Astrocyte (in vitro differentiated cells and primary cell): ENCODE measurements at regions not wholly inside any gene's neighbourhood (a gene's known extent, or its start where the extent isn't known, plus 50 kb on each side); places are given as distances from the start of the nearest gene placed in this dataset.

Source experiments
- DNase-seq: peaks from one replicate; pipeline ENCODE4 v3.0.0-alpha.2; 2010; ENCODE audit warnings: low read depth
- FAIRE-seq: peaks from 2 replicates; lab custom pipeline; 2011; peaks lifted over from hg19 to GRCh38; lab: Jason Lieb, UNC
- H2AFZ ChIP-seq: 2 replicates; pipeline ENCODE4 v1.6.0; 2012; ENCODE audit warnings: low read depth, low read length, inconsistent platforms
- H3K27ac ChIP-seq: 2 replicates; pipeline ENCODE4 v1.5.1; 2011; ENCODE audit warnings: low read depth, low read length, inconsistent platforms
- H3K27me3 ChIP-seq: 2 replicates; pipeline ENCODE4 v1.6.0; 2011; ENCODE audit warnings: low read length, inconsistent platforms; ENCODE audit not compliant: insufficient read depth
- H3K36me3 ChIP-seq: 2 replicates; pipeline ENCODE4 v1.5.1; 2011; ENCODE audit warnings: low read length, inconsistent platforms; ENCODE audit not compliant: insufficient read depth
- H3K4me1 ChIP-seq: 2 replicates; pipeline ENCODE4 v1.5.1; 2011; ENCODE audit warnings: low read length, inconsistent platforms; ENCODE audit not compliant: insufficient read depth
- H3K4me2 ChIP-seq: 2 replicates; pipeline ENCODE4 v1.6.0; 2012; ENCODE audit warnings: low read length, inconsistent platforms
- H3K4me3 ChIP-seq: 2 replicates; pipeline ENCODE4 v1.5.1; 2011; ENCODE audit warnings: low read depth, mild to moderate bottlenecking, low read length, inconsistent platforms; ENCODE audit not compliant: insufficient read depth
- H3K79me2 ChIP-seq: 2 replicates; pipeline ENCODE4 v1.6.0; 2012; ENCODE audit warnings: mild to moderate bottlenecking, low read length, inconsistent platforms; ENCODE audit not compliant: insufficient read depth
- H3K9ac ChIP-seq: 2 replicates; pipeline ENCODE4 v1.6.0; 2012; ENCODE audit warnings: mild to moderate bottlenecking, low read length, inconsistent platforms
- H3K9me3 ChIP-seq: 2 replicates; pipeline ENCODE4 v1.5.1; 2012; ENCODE audit warnings: low read depth, mild to moderate bottlenecking, low read length, inconsistent platforms; ENCODE audit not compliant: insufficient read depth
- H4K20me1 ChIP-seq: 2 replicates; pipeline ENCODE4 v1.6.0; 2012; ENCODE audit warnings: low read length, inconsistent platforms; ENCODE audit not compliant: insufficient read depth
- H3K27ac Mint-ChIP-seq: one replicate; pipeline ENCODE4 v1.8.0; 2021; ENCODE audit warnings: mild to moderate bottlenecking, mixed read lengths; ENCODE audit not compliant: unreplicated experiment
- H3K27me3 Mint-ChIP-seq: one replicate; pipeline ENCODE4 v1.8.0; 2021; ENCODE audit warnings: low read depth, mixed read lengths; ENCODE audit not compliant: unreplicated experiment
- H3K36me3 Mint-ChIP-seq: one replicate; pipeline ENCODE4 v1.8.0; 2021; ENCODE audit warnings: low read depth, mixed read lengths; ENCODE audit not compliant: unreplicated experiment
- H3K4me1 Mint-ChIP-seq: one replicate; pipeline ENCODE4 v1.8.0; 2021; ENCODE audit warnings: low read depth, mixed read lengths; ENCODE audit not compliant: unreplicated experiment
- H3K4me3 Mint-ChIP-seq: one replicate; pipeline ENCODE4 v1.8.0; 2021; ENCODE audit warnings: mild to moderate bottlenecking, moderate library complexity, mixed read lengths; ENCODE audit not compliant: unreplicated experiment
- H3K9me3 Mint-ChIP-seq: one replicate; pipeline ENCODE4 v1.8.0; 2021; ENCODE audit warnings: mild to moderate bottlenecking, mixed read lengths; ENCODE audit not compliant: unreplicated experiment
- CTCF ChIP-seq: IDR thresholded peaks from 2 replicates; pipeline ENCODE4 v1.5.1; 2011; ENCODE audit warnings: low read depth, mild to moderate bottlenecking, inconsistent platforms, low read length, moderate library complexity; ENCODE audit not compliant: insufficient read depth
- EZH2 ChIP-seq: IDR thresholded peaks from 2 replicates; pipeline ENCODE4 v1.6.1; 2012; ENCODE audit warnings: mild to moderate bottlenecking, low read length, inconsistent platforms; ENCODE audit not compliant: insufficient read depth

GRCh38 chr10:20620981-20621380, 276.1 kb downstream of the NEBL start:
- no peaks in the 10 kb centered on the region for H3K36me3 Mint-ChIP-seq
- H3K27ac Mint-ChIP-seq, result no peak overlapping the region
- TF ChIP-seq CTCF, result no peak
- TF ChIP-seq EZH2, result no peak
- H3K4me2 ChIP-seq, result no peak overlapping the region
- no peaks in the 10 kb centered on the region for H3K27me3 ChIP-seq
- no peaks in the 10 kb centered on the region for H3K27me3 Mint-ChIP-seq
- H3K79me2 ChIP-seq, result no peaks in the 10 kb centered on the region
- H3K4me1 ChIP-seq, result no peaks in the 10 kb centered on the region
- H2AFZ ChIP-seq, result no peak overlapping the region
- DNase-seq (no peak), FAIRE-seq (no peak)
- H3K9ac ChIP-seq, result no peak overlapping the region
- H3K9me3 ChIP-seq, result no peaks in the 10 kb centered on the region
- no peak overlapping the region for H3K4me3 ChIP-seq
- H3K4me1 Mint-ChIP-seq, result no peaks in the 10 kb centered on the region
- H3K36me3 ChIP-seq, result no peaks in the 10 kb centered on the region
- H3K27ac ChIP-seq, result no peak overlapping the region
- no peaks in the 10 kb centered on the region for H4K20me1 ChIP-seq
- H3K4me3 Mint-ChIP-seq, result no peak overlapping the region
- H3K9me3 Mint-ChIP-seq, result no peaks in the 10 kb centered on the region

DNA sequence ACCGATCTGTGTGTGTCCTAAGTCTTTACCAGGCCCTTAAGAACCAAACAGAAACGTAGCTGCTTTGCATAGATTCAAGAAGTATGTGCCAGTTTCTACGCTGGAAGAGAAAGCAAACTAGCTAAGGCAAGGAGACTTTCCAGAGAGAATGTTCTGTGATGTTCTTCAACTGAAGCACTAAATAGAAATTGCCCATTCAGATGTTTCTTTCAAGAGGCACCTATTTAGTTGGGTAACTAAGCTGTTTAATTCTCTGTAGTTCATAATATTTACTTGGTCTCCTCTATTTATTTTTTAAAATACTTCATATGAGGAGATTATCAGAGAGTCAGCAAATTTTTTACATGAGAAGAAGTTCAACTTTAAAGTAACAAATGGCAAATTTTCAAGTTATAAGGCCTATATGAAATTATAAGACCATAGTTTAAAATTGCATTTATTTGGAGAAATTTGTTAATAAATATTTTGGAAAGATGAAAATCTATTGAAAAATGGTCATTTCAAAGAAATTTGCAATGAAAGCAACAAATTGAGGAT, 279.0 kb downstream of the NEBL start:
- no peaks in the 10 kb centered on the region for H3K9me3 ChIP-seq
- no peak overlapping the region for H3K4me3 Mint-ChIP-seq
- DNase-seq, result no peak

More for the DNA sequence above, 279.0 kb downstream of the NEBL start:
- Histone ChIP-seq H2AFZ (no peak overlapping the region), H3K27ac (no peak overlapping the region), H3K36me3 (no peaks in the 10 kb centered on the region), H3K79me2 (no peaks in the 10 kb centered on the region), H3K4me3 (no peak overlapping the region), H3K4me1 (no peaks in the 10 kb centered on the region), H3K9ac (no peak overlapping the region), H4K20me1 (no peaks in the 10 kb centered on the region), H3K27me3 (no peaks in the 10 kb centered on the region), H3K4me2 (no peak overlapping the region)
- H3K9me3 Mint-ChIP-seq, result no peaks in the 10 kb centered on the region
- no peak for FAIRE-seq
- no peaks in the 10 kb centered on the region for H3K27me3 Mint-ChIP-seq
- no peaks in the 10 kb centered on the region for H3K4me1 Mint-ChIP-seq
- no peak overlapping the region for H3K27ac Mint-ChIP-seq
- H3K36me3 Mint-ChIP-seq, result no peaks in the 10 kb centered on the region
- TF ChIP-seq EZH2 (no peak), CTCF (no peak)
